Kidney (tissue), 13 donors: ENCODE measurements at regions not wholly inside any gene's neighbourhood (a gene's known extent, or its start where the extent isn't known, plus 50 kb on each side); places are given as distances from the start of the nearest gene placed in this dataset.

Source experiments
- DNase-seq, 5 donors: peaks; one replicate each; pipeline ENCODE4 v3.0.0-alpha.2; 2013 to 2020
- FAIRE-seq: peaks from 2 replicates; lab custom pipeline; 2012; peaks lifted over from hg19 to GRCh38; lab: Jason Lieb, UNC
- H3K27ac ChIP-seq, 2 donors: one replicate each; pipeline ENCODE4 v1.7.0; 2013; ENCODE audit warnings: low read depth in 2 of 2, low read length in 2 of 2, inconsistent platforms in 1 of 2
- H3K27me3 ChIP-seq: one replicate; pipeline ENCODE4 v1.7.1; 2013; ENCODE audit warnings: low read length, inconsistent platforms; ENCODE audit not compliant: control insufficient read depth, insufficient read depth
- H3K36me3 ChIP-seq, 3 donors: one replicate each; pipeline versions ENCODE4 v1.7.0 to v1.7.1; 2013; ENCODE audit warnings: low read length in 3 of 3, control low read depth in 1 of 3, inconsistent platforms in 1 of 3; ENCODE audit not compliant: insufficient read depth in 3 of 3, control insufficient read depth in 2 of 3
- H3K4me1 ChIP-seq, 3 donors: one replicate each; pipeline versions ENCODE4 v1.7.0 to v1.7.1; 2013; ENCODE audit warnings: low read length in 3 of 3, inconsistent platforms in 1 of 3, low read depth in 1 of 3; ENCODE audit not compliant: control insufficient read depth in 2 of 3, insufficient read depth in 2 of 3
- H3K4me3 ChIP-seq, 3 donors: one replicate each; pipeline versions ENCODE4 v1.7.0 to v1.8.1; 2013; ENCODE audit warnings: low read length in 3 of 3, control low read depth in 1 of 3, inconsistent platforms in 1 of 3
- H3K9ac ChIP-seq, 3 donors: one replicate each; pipeline versions ENCODE4 v1.7.0 to v1.7.1; 2013; ENCODE audit warnings: low read length in 3 of 3, control low read depth in 1 of 3, inconsistent platforms in 1 of 3
- H3K9me3 ChIP-seq, 3 donors: one replicate each; pipeline versions ENCODE4 v1.7.0 to v1.7.1; 2013; ENCODE audit warnings: low read length in 3 of 3, control low read depth in 1 of 3, inconsistent platforms in 1 of 3; ENCODE audit not compliant: control insufficient read depth in 2 of 3, insufficient read depth in 1 of 3
- CTCF ChIP-seq: IDR thresholded peaks from 3 replicates; pipeline ENCODE4 v1.5.1; 2012; ENCODE audit warnings: mild to moderate bottlenecking, moderate library complexity, borderline replicate concordance; ENCODE audit not compliant: insufficient read depth; ENCODE audit errors: extremely low read depth
- intact Hi-C: fragments of 100-400 bp; cut with DNase I; formaldehyde crosslinking; loops from one replicate; pipeline ENCODE4 v1.11.1; 2022
- donor health status: control.
- donor health status: control.
- donor health status: control.
- donor health status: control.
- donor health status: control.
- donor health status: DM: yes; HTN: yes; CAD: no.
- donor health status: Normal renal cell carcinoma (clear cell type).

GRCh38 chr3:65172209-65172608 is 484.4 kb upstream of the ADAMTS9 start:
- no peak overlapping the region for H3K27ac ChIP-seq
- no peak overlapping the region for H3K4me3 ChIP-seq
- no peaks in the 10 kb centered on the region for H3K9me3 ChIP-seq
- no peaks in the 10 kb centered on the region for H3K4me1 ChIP-seq
- FAIRE-seq, result no peak
- H3K27me3 ChIP-seq, result no peaks in the 10 kb centered on the region
- DNase-seq, result no peak
- intact Hi-C loops, result no loop called here
- TF ChIP-seq CTCF, result no peak
- no peak overlapping the region for H3K9ac ChIP-seq
- H3K36me3 ChIP-seq, result no peaks in the 10 kb centered on the region

GRCh38 chr3:65170390-65171042 is 482.7 kb upstream of the ADAMTS9 start:
- intact Hi-C loops, result no loop called here
- Histone ChIP-seq H3K9me3 (no peaks in the 10 kb centered on the region), H3K4me3 (no peak overlapping the region), H3K27me3 (no peaks in the 10 kb centered on the region), H3K36me3 (no peaks in the 10 kb centered on the region), H3K9ac (no peak overlapping the region), H3K4me1 (no peaks in the 10 kb centered on the region), H3K27ac (no peak overlapping the region)
- peak; percentile 20 for TF ChIP-seq CTCF
- FAIRE-seq (no peak), DNase-seq (peak; percentile 16 to 95 (median 54))

GRCh38 chr3:65169961-65170360 is 482.2 kb upstream of the ADAMTS9 start:
- H3K9me3 ChIP-seq, result no peaks in the 10 kb centered on the region
- no peaks in the 10 kb centered on the region for H3K36me3 ChIP-seq
- no peaks in the 10 kb centered on the region for H3K27me3 ChIP-seq
- FAIRE-seq (no peak), DNase-seq (no peak)
- TF ChIP-seq CTCF, result no peak
- no peak overlapping the region for H3K9ac ChIP-seq
- H3K4me1 ChIP-seq, result no peaks in the 10 kb centered on the region
- no peak overlapping the region for H3K27ac ChIP-seq
- intact Hi-C loops, result no loop called here
- no peak overlapping the region for H3K4me3 ChIP-seq

GRCh38 chr3:65168547-65168946 is 480.7 kb upstream of the ADAMTS9 start:
- FAIRE-seq (no peak), DNase-seq (peak in 1 of 5 donors; percentile 36)
- Histone ChIP-seq H3K27me3 (no peaks in the 10 kb centered on the region), H3K9ac (no peak overlapping the region), H3K9me3 (no peaks in the 10 kb centered on the region), H3K27ac (no peak overlapping the region), H3K36me3 (no peaks in the 10 kb centered on the region), H3K4me1 (no peaks in the 10 kb centered on the region), H3K4me3 (no peak overlapping the region)
- no peak for TF ChIP-seq CTCF
- intact Hi-C loops, result no loop called here
